NCI-H524 (cell line): ENCODE measurements at regions not wholly inside any gene's neighbourhood (a gene's known extent, or its start where the extent isn't known, plus 50 kb on each side); places are given as distances from the start of the nearest gene placed in this dataset.
A peak's percentile ranks its signal among the peaks of the same experiment; 100 is the strongest.

ENCODE experiments used
- DNase-seq, 2 experiments: peaks; one replicate each; lab custom pipeline; 2025; lab: John Stamatoyannopoulos, UW

- no peak for DNase-seq
These were observed 250.4 kb upstream of the SMIM21 start for GRCh38 chr18:75677696-75678455.

- no peak for DNase-seq
These were observed 233.4 kb upstream of the SMIM21 start for GRCh38 chr18:75660932-75661331.

- no peak for DNase-seq
These were observed 232.1 kb upstream of the SMIM21 start for GRCh38 chr18:75659535-75660023.

- DNase-seq: no peak
These were observed 230.8 kb upstream of the SMIM21 start for GRCh38 chr18:75658330-75658729.

- DNase-seq: no peak
These were observed 229.2 kb upstream of the SMIM21 start for GRCh38 chr18:75656563-75657247.

GRCh38 chr18:75656035-75656434 is 228.5 kb upstream of the SMIM21 start:
- DNase-seq: no peak

GRCh38 chr18:75654851-75655751 is 227.6 kb upstream of the SMIM21 start:
- peak; percentile 79 to 90 for DNase-seq

- DNase-seq: no peak
These were observed 226.9 kb upstream of the SMIM21 start for GRCh38 chr18:75654386-75654785.

- DNase-seq: no peak
These were observed 225.0 kb upstream of the SMIM21 start for GRCh38 chr18:75652528-75652927.

GRCh38 chr18:75644871-75645270 is 217.4 kb upstream of the SMIM21 start:
- no peak for DNase-seq

GRCh38 chr18:75643083-75643482 is 215.6 kb upstream of the SMIM21 start:
- DNase-seq: no peak

GRCh38 chr18:75639472-75639831 is 211.9 kb upstream of the SMIM21 start:
- DNase-seq: no peak

GRCh38 chr18:75638776-75639471 is 211.4 kb upstream of the SMIM21 start:
- no peak for DNase-seq

GRCh38 chr18:75638223-75638775 is 210.8 kb upstream of the SMIM21 start:
- no peak for DNase-seq

GRCh38 chr18:75635096-75635495 is 207.6 kb upstream of the SMIM21 start:
- DNase-seq: peak; percentile 88 to 95

- DNase-seq: no peak
These were observed 198.5 kb upstream of the SMIM21 start for GRCh38 chr18:75625966-75626365.

- DNase-seq: no peak
These were observed 197.4 kb upstream of the SMIM21 start for GRCh38 chr18:75624869-75625268.

- DNase-seq: no peak
These were observed 194.3 kb upstream of the SMIM21 start for GRCh38 chr18:75621818-75622217.

- no peak for DNase-seq
These were observed 190.6 kb upstream of the SMIM21 start for GRCh38 chr18:75618146-75618545.

- no peak for DNase-seq
These were observed 185.0 kb upstream of the SMIM21 start for GRCh38 chr18:75612456-75612855.

- no peak for DNase-seq
These were observed 180.2 kb upstream of the SMIM21 start for GRCh38 chr18:75607701-75608100.

- DNase-seq: no peak
These were observed 165.0 kb upstream of the SMIM21 start for GRCh38 chr18:75592527-75592926.
